Muscle of back (tissue), 3 donors: ENCODE measurements at regions not wholly inside any gene's neighbourhood (a gene's known extent, or its start where the extent isn't known, plus 50 kb on each side); places are given as distances from the start of the nearest gene placed in this dataset.
"Not testable (repeated sequence)": the region's sequence is repeated elsewhere in the genome, so short reads cannot be mapped to it uniquely, and the experiment has no call there.

Experiments used
- DNase-seq, 3 donors: peaks; one replicate each; pipeline versions ENCODE4 v3.0.0 to v3.0.0-alpha.2; 2013

- no peak for DNase-seq
Observed at GRCh38 chr3:82761858-82762257, 1000.4 kb upstream of the GBE1 start.

- no peak for DNase-seq
Observed at GRCh38 chr3:82745544-82745943, 984.1 kb upstream of the GBE1 start.

DNA sequence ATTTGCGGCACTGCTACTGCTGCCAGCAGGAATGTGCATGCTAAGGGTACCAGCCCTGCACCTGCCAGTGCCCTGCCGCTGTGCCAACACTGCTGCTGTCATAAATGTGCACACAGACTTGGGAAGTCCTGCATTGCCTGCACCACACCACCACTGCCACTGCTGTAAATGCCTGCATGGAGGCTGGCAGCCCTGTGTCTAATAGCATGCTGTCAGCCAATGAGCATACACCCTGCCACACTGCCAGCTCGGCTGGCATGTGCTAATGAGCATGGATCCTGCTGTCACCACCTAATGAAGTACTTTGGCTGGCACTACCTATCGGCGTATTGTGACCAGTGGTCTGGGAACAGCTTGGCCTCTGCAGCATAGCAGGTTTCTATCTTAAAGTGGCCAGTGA, 981.8 kb upstream of the GBE1 start:
- peak in 1 of 3 donors; percentile 1 for DNase-seq

GRCh38 chr3:82741346-82741745, 979.9 kb upstream of the GBE1 start:
- DNase-seq: no peak

GRCh38 chr3:82739390-82739789, 977.9 kb upstream of the GBE1 start:
- no peak for DNase-seq

- no peak for DNase-seq
Observed at GRCh38 chr3:82736696-82737277, 975.3 kb upstream of the GBE1 start.

GRCh38 chr3:82715091-82715856, 953.8 kb upstream of the GBE1 start:
- DNase-seq: no peak

DNA sequence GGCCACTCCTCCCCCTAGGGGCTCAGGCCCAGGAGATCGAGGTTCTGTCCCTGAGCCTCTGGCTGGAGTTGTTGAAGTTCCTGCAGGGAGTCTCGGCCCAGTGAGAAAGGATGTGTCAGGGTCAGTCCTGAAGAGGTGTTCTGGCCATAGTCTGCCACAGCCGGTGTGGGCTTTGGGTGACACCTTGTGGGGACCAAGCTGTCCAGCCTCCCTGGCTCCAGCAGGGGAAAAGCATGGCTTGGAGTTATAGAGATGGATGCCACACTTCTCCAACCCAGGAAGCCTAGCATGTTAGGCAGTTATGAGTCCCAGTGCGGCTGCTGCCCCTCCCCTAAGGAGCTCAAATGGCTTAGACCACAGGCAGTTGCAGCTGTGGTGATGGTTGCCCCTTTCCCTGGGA, 945.6 kb upstream of the GBE1 start:
- DNase-seq: no peak

DNA sequence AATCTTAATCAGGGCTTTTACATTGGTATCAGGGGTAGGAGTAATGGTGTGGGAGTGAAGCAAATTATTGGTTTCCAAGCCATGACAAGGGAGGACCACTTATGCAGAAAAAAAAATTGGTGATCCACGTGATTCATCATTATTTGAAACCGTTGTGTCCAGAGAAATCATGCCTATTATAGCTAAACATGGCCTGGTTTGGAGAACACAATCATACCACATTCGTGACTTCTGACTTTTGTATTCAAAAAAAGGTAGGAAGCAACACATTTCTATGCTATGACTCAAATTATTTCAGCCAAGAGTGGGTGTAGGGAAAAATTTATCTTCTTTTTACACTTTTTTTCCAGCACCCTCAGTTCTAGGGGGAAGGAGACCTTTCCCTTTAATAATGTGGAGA, 924.3 kb upstream of the GBE1 start:
- no peak for DNase-seq

DNA sequence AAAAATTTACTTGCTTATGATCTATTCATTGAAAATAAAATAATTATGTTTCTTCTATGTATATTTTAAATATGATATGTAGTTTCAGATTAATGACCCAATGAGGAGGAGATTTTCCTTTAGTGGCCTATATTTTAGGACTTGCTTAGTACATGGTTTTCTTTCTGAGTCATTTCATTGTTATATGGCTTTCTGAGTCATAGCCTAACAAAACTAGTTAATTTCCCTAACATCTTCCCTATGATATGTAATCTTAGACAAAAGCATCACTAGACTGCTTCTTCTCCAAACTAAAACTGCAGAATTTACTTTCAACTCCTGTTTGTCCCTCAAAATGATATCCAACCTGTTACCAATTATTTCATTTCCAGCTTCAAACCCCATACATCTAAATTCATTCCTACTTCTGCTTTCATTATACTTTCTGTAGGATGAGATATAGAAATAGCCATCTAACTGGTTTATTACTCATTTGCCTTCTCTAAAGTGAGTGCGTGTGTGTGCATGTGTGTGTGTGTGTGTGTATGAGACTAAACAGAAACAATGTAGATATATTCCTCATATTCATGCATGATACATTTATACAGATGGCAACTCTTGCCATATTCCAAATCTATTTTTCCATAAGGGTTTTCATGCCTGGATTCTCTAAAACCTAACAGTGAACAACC, 915.0 kb upstream of the GBE1 start:
- DNase-seq: no peak

- DNase-seq: no peak
Observed at GRCh38 chr3:82672966-82673365, 911.5 kb upstream of the GBE1 start.

- DNase-seq: no peak
Observed at GRCh38 chr3:82671466-82671865, 910.0 kb upstream of the GBE1 start.

- DNase-seq: no peak
Observed at GRCh38 chr3:82654708-82655107, 893.3 kb upstream of the GBE1 start.

GRCh38 chr3:82643948-82644347, 882.5 kb upstream of the GBE1 start:
- no peak for DNase-seq

DNA sequence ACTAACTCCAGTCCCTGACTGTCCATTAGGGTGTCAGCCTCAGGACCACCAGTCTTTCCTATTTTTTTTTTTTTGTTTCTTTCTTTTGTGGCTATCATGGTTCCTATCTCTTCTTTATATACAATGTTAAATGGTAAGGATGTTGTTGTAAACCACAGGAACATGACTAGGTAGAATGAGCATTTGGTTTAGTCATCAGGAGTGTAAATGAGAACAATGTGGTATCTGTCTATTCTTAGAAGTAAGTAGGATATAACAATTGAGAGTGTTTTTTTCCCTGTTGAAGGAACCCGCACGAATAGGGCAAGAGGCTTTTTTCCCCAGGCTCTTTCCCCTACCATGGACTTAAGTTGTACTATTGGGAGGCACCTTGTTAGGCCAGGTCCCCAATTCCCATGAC, 880.3 kb upstream of the GBE1 start:
- DNase-seq: no peak

DNA sequence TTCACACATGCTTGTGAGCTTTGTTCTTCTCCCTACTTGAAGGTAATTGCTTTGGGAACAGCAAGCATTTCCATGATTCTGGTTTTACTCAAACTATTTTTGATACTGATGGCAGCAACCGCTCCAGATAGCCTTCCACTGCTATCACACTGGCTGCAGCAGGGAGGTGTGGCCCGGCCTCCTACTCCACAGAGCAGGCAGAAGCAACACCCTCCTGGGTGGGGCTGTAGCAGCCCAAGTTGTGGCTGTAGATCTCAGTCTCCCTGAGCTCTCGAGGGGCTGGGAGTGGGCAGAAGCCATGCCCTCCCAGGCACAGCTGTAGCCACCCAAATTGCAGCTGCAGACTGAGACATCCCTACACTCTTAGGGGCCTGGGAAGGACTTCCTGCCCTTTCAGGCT, 878.8 kb upstream of the GBE1 start:
- no peak for DNase-seq

- no peak for DNase-seq
Observed at GRCh38 chr3:82637574-82637973, 876.1 kb upstream of the GBE1 start.

DNA sequence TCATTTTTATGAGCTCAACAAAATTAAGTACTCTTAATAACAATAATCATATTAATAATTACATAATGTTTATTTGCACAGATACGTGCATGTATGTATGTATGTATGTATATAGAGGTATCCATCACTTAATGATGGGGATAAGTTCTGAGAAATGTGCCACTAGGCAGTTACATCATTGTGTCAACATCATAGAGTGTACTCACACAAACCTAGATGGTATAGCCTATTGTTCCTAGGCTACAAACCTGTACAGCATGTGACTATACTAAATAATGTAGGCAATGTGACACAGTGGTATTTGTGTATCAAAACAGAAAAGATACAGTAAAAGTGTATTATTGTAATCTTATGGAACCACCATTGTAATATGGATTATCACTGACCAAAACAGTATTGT, 874.7 kb upstream of the GBE1 start:
- DNase-seq: no peak

DNA sequence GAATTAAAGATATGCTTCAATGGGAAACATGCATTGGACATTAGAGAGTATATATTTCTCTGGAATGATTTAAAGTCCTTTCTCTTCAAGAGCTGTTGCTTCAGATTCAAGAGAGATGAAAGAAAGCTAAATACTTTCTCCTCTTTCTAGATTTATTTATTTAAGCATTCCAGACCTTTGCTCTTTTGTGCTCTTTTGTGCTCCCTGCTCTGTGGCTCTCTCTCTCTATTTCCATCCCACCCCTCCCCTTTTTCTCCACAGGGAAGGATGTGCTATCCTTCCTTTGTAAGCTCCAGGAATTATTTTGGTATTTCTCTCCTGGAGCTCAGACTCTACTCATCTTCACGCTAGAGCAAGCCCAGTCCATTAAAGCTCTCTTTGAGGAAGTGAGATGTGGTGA, 871.9 kb upstream of the GBE1 start:
- no peak for DNase-seq

DNA sequence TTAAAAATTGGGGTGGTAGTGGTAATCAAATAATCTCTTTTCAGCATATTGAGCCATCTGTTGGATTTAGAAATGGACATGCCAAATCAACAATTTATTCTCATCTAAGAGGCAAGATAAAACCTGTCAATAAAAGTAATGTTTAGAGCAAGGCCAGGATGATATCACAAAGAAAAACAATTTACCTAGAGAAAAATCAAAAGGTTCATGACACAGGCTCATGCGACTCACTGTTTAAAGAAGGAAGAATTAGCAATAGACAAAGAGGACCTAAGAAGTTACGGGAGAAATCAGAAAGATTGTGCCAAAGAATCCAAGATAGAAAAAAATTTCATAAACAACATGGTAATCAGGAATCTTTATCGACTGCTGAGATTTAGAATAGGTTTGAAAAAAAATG, 868.5 kb upstream of the GBE1 start:
- DNase-seq: no peak

DNA sequence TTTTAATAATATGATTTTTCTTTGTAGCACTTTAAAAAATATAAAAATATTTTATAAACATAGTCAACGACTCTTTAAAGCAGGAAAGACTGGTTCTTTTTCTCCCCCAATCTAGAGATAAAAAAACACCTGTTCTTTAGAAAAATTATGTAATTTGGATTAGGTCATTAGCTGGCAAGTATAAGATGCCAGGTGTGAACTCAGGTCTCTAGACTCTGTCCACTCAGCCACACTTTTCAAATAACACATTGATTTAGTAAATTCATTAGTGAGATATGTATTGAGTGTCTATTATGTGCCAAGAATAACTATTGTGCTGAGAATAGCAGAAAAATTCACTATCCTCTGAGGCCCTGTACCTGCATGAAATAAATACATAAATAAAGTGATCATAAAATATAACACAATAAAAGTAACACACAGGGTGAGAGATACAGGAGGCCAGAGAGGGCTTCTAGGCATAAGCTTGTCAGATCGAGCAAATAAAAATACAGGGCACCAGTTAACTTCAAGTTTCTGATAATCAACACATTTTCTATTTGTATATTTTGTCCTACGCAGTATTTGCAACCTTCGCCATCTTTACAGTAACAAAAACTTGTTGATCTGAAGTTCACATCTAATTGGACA, 867.1 kb upstream of the GBE1 start:
- no peak for DNase-seq

- DNase-seq: peak in 1 of 3 donors; percentile 2
Observed at GRCh38 chr3:82627733-82628132, 866.3 kb upstream of the GBE1 start.

- not testable (repeated sequence) for DNase-seq
Observed at GRCh38 chr3:82620744-82621143, 859.3 kb upstream of the GBE1 start.
